Breast epithelium (tissue), 4 donors: ENCODE measurements at regions not wholly inside any gene's neighbourhood (a gene's known extent, or its start where the extent isn't known, plus 50 kb on each side); places are given as distances from the start of the nearest gene placed in this dataset.

Source experiments
- DNase-seq, 2 donors: peaks; one replicate each; pipeline ENCODE4 v3.0.0-alpha.2; 2019; ENCODE audit warnings: low spot score in 2 of 2
- H3K27ac ChIP-seq, 2 donors: fragments of 200-600 bp; sonication (generic) in 1 of 2; one replicate each; pipeline ENCODE4 v1.5.1; 2016 to 2019; ENCODE audit warnings: mild to moderate bottlenecking in 1 of 2
- H3K27me3 ChIP-seq, 2 donors: fragments of 200-600 bp; sonication (generic) in 1 of 2; one replicate each; pipeline versions ENCODE4 v1.5.1 to v1.6.0; 2017 to 2019; ENCODE audit warnings: control low read depth in 1 of 2, mild to moderate bottlenecking in 1 of 2
- H3K36me3 ChIP-seq: fragments of 200-600 bp; one replicate; pipeline ENCODE4 v1.5.1; 2019
- H3K4me1 ChIP-seq, 2 donors: fragments of 200-600 bp; sonication (generic); one replicate each; pipeline ENCODE4 v1.5.1; 2016 to 2019; ENCODE audit warnings: control low read depth in 1 of 2
- H3K4me3 ChIP-seq, 3 donors: fragments of 200-600 bp; sonication (generic); 1 replicate in 2 of 3; 2 replicates in 1 of 3; pipeline ENCODE4 v1.5.1; 2016 to 2019; ENCODE audit warnings: mild to moderate bottlenecking in 3 of 3, moderate library complexity in 2 of 3
- H3K9me3 ChIP-seq, 2 donors: fragments of 200-600 bp; sonication (generic) in 1 of 2; one replicate each; pipeline ENCODE4 v1.5.1; 2016 to 2019; ENCODE audit warnings: control low read depth in 1 of 2
- CTCF ChIP-seq, 3 donors: fragments of 450-650 bp; IDR thresholded peaks; one replicate each; pipeline ENCODE4 v1.5.1; 2016 to 2017; ENCODE audit warnings: antibody characterized with exemption in 3 of 3, mild to moderate bottlenecking in 3 of 3, moderate library complexity in 3 of 3
- POLR2A ChIP-seq: fragments of 450-650 bp; IDR thresholded peaks from one replicate; pipeline ENCODE4 v1.6.1; 2016; ENCODE audit warnings: antibody characterized with exemption, mild to moderate bottlenecking, moderate library complexity
- POLR2AphosphoS5 ChIP-seq, 3 donors: sonication (generic); formaldehyde crosslinking; IDR thresholded peaks; one replicate each; pipeline ENCODE4 v1.6.1; 2017; ENCODE audit warnings: antibody characterized with exemption in 3 of 3
- intact Hi-C: fragments of 100-400 bp; cut with DNase I; formaldehyde crosslinking; loops from one replicate; pipeline ENCODE4 v1.15.1; 2023; ENCODE audit warnings: low total_unique reads

DNA sequence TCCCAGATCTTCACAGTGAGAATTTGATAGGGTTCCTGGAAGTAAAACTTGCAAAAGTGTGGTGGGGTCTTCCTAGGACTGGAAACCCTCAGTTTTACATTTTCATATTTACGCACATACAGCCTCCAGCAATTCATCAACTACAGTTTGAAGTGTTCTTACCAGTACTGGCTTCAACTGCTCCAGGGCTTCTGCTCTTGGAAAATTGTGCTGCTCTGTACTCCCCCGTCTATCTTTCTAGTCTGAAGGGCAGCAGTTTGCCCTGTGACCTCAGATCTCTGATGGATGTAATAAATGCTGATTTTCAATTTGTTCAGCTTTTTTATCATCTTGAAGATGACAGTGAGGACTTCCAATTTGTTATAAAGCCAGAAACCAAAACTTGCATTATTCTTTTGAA is 458.9 kb upstream of the FSTL5 start:
- H3K27me3 ChIP-seq: no peaks in the 10 kb centered on the region
- H3K9me3 ChIP-seq: no peaks in the 10 kb centered on the region
- no peaks in the 10 kb centered on the region for H3K4me1 ChIP-seq
- H3K4me3 ChIP-seq: no peak overlapping the region
- TF ChIP-seq POLR2A (no peak), POLR2AphosphoS5 (IDR thresholded peaks at IDR 0.05) (no peak), CTCF (IDR thresholded peaks at IDR 0.05) (no peak)
- H3K27ac ChIP-seq: no peak overlapping the region
- no peak for DNase-seq
- H3K36me3 ChIP-seq: no peaks in the 10 kb centered on the region
- intact Hi-C loops: no loop called here

- no peaks in the 10 kb centered on the region for H3K36me3 ChIP-seq
- no peak for TF ChIP-seq CTCF (IDR thresholded peaks at IDR 0.05)
- TF ChIP-seq POLR2AphosphoS5 (IDR thresholded peaks at IDR 0.05): no peak
- TF ChIP-seq POLR2A: no peak
- DNase-seq: no peak
- H3K4me3 ChIP-seq: no peak overlapping the region
- no peak overlapping the region for H3K27ac ChIP-seq
- H3K9me3 ChIP-seq: no peaks in the 10 kb centered on the region
- H3K27me3 ChIP-seq: no peaks in the 10 kb centered on the region
- H3K4me1 ChIP-seq: no peaks in the 10 kb centered on the region
- intact Hi-C loops: no loop called here
Observed at GRCh38 chr4:162610116-162610515, 446.3 kb upstream of the FSTL5 start.

GRCh38 chr4:162586266-162586665 is 422.5 kb upstream of the FSTL5 start:
- TF ChIP-seq POLR2A (no peak), CTCF (IDR thresholded peaks at IDR 0.05) (no peak), POLR2AphosphoS5 (IDR thresholded peaks at IDR 0.05) (no peak)
- no peaks in the 10 kb centered on the region for H3K36me3 ChIP-seq
- H3K4me3 ChIP-seq: no peak overlapping the region
- no peaks in the 10 kb centered on the region for H3K27me3 ChIP-seq
- no peaks in the 10 kb centered on the region for H3K9me3 ChIP-seq
- no peaks in the 10 kb centered on the region for H3K4me1 ChIP-seq
- intact Hi-C loops: no loop called here
- DNase-seq: no peak
- H3K27ac ChIP-seq: no peak overlapping the region

DNA sequence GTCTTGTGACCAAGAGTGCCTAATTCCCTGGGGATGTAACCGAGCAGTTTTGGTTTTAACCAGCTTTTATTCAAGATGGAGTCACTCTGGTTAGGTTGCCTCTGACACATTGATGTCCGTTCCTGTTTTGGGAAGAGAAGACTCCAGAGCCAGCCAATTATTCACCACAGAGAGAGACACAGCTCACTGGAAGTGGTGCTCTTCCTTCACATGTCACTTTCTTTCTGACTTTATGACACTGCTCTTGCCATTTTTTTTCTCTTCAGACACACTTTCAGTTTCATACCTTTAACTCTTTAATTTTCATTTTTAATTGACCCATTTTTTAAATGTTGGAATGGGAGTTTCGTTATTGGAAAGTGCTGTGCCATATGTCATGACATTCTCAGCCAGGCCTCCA is 418.4 kb upstream of the FSTL5 start:
- H3K27me3 ChIP-seq: no peaks in the 10 kb centered on the region
- no peaks in the 10 kb centered on the region for H3K9me3 ChIP-seq
- H3K36me3 ChIP-seq: no peaks in the 10 kb centered on the region
- no peak overlapping the region for H3K27ac ChIP-seq
- no peaks in the 10 kb centered on the region for H3K4me1 ChIP-seq
- no peak for DNase-seq
- intact Hi-C loops: no loop called here
- H3K4me3 ChIP-seq: no peak overlapping the region
- TF ChIP-seq CTCF (IDR thresholded peaks at IDR 0.05) (no peak), POLR2A (no peak), POLR2AphosphoS5 (IDR thresholded peaks at IDR 0.05) (no peak)

- no peak for TF ChIP-seq POLR2AphosphoS5 (IDR thresholded peaks at IDR 0.05)
- no peak for TF ChIP-seq CTCF (IDR thresholded peaks at IDR 0.05)
- no peak for TF ChIP-seq POLR2A
- intact Hi-C loops: no loop called here
- Histone ChIP-seq H3K27ac (no peak overlapping the region), H3K36me3 (no peaks in the 10 kb centered on the region), H3K4me3 (no peak overlapping the region), H3K4me1 (no peaks in the 10 kb centered on the region), H3K27me3 (no peaks in the 10 kb centered on the region), H3K9me3 (no peaks in the 10 kb centered on the region)
- DNase-seq: no peak
Observed at GRCh38 chr4:162565730-162566129, 401.9 kb upstream of the FSTL5 start.
